Tibial nerve (tissue), 4 donors: ENCODE measurements at regions not wholly inside any gene's neighbourhood (a gene's known extent, or its start where the extent isn't known, plus 50 kb on each side); places are given as distances from the start of the nearest gene placed in this dataset.

Experiments used
- EP300 ChIP-seq, 2 donors: sonication (generic); formaldehyde crosslinking; IDR thresholded peaks; one replicate each; pipeline ENCODE4 v1.6.1; 2017; ENCODE audit warnings: antibody characterized with exemption in 2 of 2, mild to moderate bottlenecking in 1 of 2
- POLR2A ChIP-seq, 2 donors: fragments of 450-650 bp; IDR thresholded peaks; one replicate each; pipeline ENCODE4 v1.6.1; 2017; ENCODE audit warnings: antibody characterized with exemption in 2 of 2, mild to moderate bottlenecking in 2 of 2, moderate library complexity in 2 of 2
- TF ChIP-seq, protein P1 (sequence below), 5 experiments: fragments of 200-600 bp in 3 of 5; fragments of 450-650 bp in 2 of 5; sonication (generic) in 3 of 5; IDR thresholded peaks; one replicate each; pipeline ENCODE4 v1.5.1; 2016 to 2019; ENCODE audit warnings: antibody characterized with exemption in 5 of 5, mild to moderate bottlenecking in 3 of 5, moderate library complexity in 2 of 5

DNA sequence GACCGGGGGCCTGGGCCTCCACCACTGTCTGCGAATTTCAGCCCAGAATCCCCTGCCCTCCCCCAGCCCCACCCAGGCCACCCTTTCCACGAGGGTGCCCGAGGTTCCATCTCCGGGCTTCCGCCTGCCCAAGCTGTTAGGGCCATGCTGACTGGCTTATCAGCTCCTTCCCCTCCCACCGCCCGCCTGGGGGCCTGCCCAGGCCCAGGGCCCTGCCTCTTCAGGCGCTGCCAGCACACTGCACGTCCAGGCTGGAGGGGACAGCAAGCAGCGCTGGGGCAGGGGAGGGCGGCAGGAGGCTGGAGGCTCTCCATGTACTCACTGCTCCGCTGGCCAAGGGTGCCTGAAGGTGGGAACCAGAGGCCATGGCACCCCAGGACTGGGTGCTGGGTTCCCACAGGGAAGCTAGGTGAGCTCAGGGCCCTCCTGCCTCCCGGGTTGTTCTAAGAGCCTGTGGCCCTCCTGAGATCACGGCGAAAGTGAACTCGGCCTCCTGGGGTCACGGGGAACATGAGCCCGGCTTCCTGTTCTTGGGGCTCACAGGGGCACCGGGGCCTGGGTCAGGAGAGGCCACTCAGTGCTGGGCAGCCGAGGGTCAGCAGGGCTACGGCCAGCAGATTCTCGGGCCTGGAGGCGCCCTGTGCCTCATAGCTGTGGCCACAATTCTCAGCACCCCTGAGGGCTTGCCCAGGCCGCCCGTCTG, 57.7 kb upstream of the EGFL7 start:
- TF ChIP-seq, protein P1, sequence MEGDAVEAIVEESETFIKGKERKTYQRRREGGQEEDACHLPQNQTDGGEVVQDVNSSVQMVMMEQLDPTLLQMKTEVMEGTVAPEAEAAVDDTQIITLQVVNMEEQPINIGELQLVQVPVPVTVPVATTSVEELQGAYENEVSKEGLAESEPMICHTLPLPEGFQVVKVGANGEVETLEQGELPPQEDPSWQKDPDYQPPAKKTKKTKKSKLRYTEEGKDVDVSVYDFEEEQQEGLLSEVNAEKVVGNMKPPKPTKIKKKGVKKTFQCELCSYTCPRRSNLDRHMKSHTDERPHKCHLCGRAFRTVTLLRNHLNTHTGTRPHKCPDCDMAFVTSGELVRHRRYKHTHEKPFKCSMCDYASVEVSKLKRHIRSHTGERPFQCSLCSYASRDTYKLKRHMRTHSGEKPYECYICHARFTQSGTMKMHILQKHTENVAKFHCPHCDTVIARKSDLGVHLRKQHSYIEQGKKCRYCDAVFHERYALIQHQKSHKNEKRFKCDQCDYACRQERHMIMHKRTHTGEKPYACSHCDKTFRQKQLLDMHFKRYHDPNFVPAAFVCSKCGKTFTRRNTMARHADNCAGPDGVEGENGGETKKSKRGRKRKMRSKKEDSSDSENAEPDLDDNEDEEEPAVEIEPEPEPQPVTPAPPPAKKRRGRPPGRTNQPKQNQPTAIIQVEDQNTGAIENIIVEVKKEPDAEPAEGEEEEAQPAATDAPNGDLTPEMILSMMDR (IDR thresholded peaks at IDR 0.05) = no peak
- TF ChIP-seq EP300 (IDR thresholded peaks at IDR 0.05) (no peak), POLR2A (IDR thresholded peaks at IDR 0.05) (no peak)
